Suprapubic skin (tissue), 3 donors: ENCODE measurements at regions not wholly inside any gene's neighbourhood (a gene's known extent, or its start where the extent isn't known, plus 50 kb on each side); places are given as distances from the start of the nearest gene placed in this dataset.

Source experiments
- POLR2A ChIP-seq, 2 donors: fragments of 450-650 bp; IDR thresholded peaks; one replicate each; pipeline ENCODE4 v1.6.1; 2017; ENCODE audit warnings: antibody characterized with exemption in 2 of 2, mild to moderate bottlenecking in 2 of 2, moderate library complexity in 2 of 2
- TF ChIP-seq, protein P1 (sequence below), 2 donors: fragments of 200-600 bp in 1 of 2; fragments of 450-650 bp in 1 of 2; sonication (generic) in 1 of 2; IDR thresholded peaks; one replicate each; pipeline ENCODE4 v1.5.1; 2016 to 2019; ENCODE audit warnings: antibody characterized with exemption in 2 of 2, mild to moderate bottlenecking in 1 of 2, moderate library complexity in 1 of 2

DNA sequence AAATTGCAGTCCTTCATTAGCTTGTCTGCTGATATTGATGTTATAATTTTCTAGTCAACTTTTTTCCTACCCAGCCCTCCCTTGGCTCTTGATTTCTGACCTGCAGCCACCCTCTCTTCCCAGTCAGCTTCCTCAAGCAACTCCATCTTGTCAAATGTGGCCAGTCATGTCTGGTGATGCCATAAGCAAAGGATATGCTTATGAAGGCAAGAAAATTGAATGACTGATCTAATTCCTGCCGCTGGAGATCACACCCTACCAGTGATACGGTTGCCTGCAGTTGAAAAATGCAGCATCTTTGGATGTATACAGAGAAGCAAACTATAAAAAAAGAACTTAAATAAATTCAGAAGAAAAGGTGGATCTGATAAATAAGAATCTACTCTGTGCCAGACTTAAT is 297.1 kb upstream of the DAB1 start:
- TF ChIP-seq, protein P1, sequence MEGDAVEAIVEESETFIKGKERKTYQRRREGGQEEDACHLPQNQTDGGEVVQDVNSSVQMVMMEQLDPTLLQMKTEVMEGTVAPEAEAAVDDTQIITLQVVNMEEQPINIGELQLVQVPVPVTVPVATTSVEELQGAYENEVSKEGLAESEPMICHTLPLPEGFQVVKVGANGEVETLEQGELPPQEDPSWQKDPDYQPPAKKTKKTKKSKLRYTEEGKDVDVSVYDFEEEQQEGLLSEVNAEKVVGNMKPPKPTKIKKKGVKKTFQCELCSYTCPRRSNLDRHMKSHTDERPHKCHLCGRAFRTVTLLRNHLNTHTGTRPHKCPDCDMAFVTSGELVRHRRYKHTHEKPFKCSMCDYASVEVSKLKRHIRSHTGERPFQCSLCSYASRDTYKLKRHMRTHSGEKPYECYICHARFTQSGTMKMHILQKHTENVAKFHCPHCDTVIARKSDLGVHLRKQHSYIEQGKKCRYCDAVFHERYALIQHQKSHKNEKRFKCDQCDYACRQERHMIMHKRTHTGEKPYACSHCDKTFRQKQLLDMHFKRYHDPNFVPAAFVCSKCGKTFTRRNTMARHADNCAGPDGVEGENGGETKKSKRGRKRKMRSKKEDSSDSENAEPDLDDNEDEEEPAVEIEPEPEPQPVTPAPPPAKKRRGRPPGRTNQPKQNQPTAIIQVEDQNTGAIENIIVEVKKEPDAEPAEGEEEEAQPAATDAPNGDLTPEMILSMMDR (IDR thresholded peaks at IDR 0.05), result no peak
- no peak for TF ChIP-seq POLR2A (IDR thresholded peaks at IDR 0.05)
